D721Med (cell line): ENCODE measurements at regions not wholly inside any gene's neighbourhood (a gene's known extent, or its start where the extent isn't known, plus 50 kb on each side); places are given as distances from the start of the nearest gene placed in this dataset.
"Not testable (repeated sequence)": the region's sequence is repeated elsewhere in the genome, so short reads cannot be mapped to it uniquely, and the experiment has no call there.

Source experiments
- DNase-seq: peaks from one replicate; pipeline ENCODE4 v3.0.0; 2011; ENCODE audit warnings: low spot score; ENCODE audit not compliant: insufficient read length
- FAIRE-seq: peaks from 2 replicates; lab custom pipeline; 2011; peaks lifted over from hg19 to GRCh38; lab: Jason Lieb, UNC
- TF ChIP-seq, protein P1 (sequence below): IDR thresholded peaks from 2 replicates; pipeline ENCODE4 v1.5.1; 2012; ENCODE audit warnings: mild to moderate bottlenecking, control low read depth; ENCODE audit not compliant: insufficient read depth; ENCODE audit errors: missing control alignments

DNA sequence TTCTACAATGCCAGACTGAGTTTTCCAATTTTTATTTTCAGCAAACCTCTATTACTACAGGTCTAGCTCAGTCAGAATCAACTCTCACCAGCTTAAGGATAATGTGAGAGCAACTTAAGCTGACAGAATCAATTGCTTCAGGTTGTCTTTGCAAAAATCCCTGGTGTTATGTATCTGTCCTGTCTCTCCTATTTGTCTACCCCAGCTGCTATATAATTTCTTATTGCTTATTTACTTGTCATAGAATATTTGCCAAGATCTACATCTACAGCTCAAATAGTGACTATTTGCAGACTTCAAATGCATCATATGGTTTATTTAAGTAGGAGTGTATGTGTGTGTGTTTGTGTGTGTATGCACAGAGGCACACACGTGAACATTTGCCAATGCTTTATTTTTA is 54.1 kb downstream of the FOXG1 start:
- no peak for FAIRE-seq

DNA sequence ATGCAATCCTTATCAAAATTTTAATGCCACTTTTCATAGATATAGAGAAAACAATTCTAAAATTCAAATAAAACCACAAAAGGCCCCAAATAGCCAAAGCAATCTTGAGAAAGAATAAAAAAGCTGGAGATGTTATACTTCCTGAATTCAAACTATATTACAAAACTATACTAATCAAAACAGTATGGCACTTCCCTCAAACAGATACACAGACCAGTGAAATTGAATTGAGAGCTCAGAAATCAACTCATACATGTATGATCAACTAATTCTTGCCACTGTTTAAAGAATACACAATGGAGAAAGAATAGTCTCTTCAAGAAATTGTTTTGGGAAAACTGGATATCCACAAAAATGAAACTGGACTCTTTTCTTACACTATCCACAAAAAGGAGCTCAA is 55.4 kb downstream of the FOXG1 start:
- FAIRE-seq (no peak), DNase-seq (no peak)
- TF ChIP-seq, protein P1, sequence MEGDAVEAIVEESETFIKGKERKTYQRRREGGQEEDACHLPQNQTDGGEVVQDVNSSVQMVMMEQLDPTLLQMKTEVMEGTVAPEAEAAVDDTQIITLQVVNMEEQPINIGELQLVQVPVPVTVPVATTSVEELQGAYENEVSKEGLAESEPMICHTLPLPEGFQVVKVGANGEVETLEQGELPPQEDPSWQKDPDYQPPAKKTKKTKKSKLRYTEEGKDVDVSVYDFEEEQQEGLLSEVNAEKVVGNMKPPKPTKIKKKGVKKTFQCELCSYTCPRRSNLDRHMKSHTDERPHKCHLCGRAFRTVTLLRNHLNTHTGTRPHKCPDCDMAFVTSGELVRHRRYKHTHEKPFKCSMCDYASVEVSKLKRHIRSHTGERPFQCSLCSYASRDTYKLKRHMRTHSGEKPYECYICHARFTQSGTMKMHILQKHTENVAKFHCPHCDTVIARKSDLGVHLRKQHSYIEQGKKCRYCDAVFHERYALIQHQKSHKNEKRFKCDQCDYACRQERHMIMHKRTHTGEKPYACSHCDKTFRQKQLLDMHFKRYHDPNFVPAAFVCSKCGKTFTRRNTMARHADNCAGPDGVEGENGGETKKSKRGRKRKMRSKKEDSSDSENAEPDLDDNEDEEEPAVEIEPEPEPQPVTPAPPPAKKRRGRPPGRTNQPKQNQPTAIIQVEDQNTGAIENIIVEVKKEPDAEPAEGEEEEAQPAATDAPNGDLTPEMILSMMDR = no peak

More for the DNA sequence above, 54.1 kb downstream of the FOXG1 start:
- TF ChIP-seq, protein P1 = no peak
- DNase-seq = no peak

DNA sequence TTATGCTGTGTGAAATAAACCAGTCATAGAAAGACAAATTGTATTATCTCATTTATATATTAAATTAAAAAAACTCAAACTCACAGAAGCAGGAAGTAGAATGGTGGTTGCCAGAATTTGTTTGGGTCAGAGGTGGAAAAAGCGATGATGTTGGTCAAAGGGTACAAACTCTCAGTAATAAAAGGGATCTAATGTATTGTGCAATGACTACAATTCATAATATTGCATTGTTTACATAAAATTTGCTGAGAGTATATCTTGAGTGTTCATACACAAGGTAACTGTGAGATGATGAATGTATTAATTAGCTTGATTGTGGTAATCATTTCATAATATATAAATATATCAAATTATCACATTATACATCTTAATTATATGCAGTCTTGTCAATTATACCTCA is 56.7 kb downstream of the FOXG1 start:
- TF ChIP-seq, protein P1 = no peak
- FAIRE-seq = no peak
- DNase-seq = no peak

DNA sequence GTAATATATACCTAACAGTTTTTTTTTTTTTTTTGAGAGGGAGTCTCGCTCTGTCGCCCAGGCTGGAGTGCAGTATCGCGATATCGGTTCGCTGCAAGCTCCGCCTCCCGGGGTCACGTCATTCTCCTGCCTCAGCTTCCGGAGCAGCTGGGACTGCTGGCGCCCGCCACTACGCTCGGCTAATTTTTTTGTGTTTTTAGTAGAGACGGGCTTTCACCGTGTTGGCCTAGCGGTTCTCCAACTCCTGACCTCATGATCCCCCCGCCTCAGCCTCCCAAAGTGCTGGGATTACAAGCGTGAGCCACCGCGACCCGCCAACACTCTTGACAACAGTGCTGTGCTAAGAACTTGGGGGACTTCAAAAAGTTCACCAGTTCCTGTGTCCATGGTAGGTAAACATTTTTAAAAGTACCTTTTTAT is 63.5 kb downstream of the FOXG1 start:
- DNase-seq (no peak), FAIRE-seq (no peak)
- TF ChIP-seq, protein P1 = no peak

DNA sequence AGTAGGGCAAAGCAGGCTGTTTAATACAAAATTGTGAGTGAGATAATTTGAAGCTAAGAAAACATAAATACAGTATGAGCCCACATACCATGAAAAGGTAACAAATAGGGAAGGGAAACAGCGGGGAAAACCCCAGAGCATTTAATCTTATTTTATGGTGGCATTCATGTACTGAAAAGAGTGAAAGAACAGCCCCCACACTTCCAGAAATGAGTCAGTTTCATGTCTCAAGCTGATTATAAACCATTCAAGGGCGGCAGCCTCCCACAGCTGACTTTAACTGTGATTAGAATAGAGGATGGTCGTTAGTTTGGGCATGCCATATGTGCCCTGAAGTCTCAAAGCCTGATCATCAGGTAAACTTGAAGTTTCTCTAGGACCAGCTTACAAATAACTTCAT is 64.5 kb downstream of the FOXG1 start:
- TF ChIP-seq, protein P1 = no peak
- DNase-seq = no peak
- FAIRE-seq = no peak

DNA sequence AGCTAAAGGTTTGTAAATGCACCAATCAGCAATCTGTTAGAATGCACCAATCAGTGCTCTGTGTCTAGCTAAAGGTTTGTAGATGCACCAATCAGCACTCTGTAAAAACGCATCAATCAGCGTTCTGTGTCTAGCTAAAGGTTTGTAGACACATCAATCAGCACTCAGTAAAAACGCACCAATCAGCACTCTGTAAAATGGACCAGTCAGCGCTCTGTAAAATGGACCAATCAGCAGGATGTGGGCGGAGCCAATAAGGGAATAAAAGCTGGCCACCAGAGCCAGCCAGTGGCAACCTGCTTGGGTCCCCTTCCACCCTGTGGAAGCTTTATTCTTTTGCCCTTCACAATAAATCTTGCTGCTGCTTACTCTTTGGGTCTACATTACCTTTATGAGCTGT is 76.0 kb downstream of the FOXG1 start:
- not testable (repeated sequence) for DNase-seq, FAIRE-seq

DNA sequence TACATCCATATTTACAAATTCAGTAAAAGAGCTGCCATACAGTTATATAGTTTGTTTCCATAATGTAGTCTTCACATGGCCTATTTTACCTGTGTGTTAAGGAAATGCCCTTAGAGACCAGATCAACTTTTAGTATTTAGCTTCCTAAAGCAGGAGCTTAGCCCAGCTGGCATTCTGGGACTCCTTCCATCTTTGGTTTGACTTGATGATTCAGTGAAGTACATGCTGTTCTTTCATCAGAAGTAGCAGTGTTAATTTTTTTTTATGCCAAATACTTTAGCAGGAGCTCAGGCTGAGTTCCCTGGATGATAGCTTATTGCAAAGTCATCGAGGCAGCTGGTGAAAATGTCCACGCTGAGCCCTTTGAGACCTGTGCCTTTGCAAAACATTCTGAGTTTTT is 101.0 kb downstream of the FOXG1 start:
- no peak for DNase-seq

More for the DNA sequence above, 101.0 kb downstream of the FOXG1 start:
- FAIRE-seq = no peak
- TF ChIP-seq, protein P1 = no peak
